Brain microvascular endothelial cell (primary cell): ENCODE measurements at regions not wholly inside any gene's neighbourhood (a gene's known extent, or its start where the extent isn't known, plus 50 kb on each side); places are given as distances from the start of the nearest gene placed in this dataset.
A peak's percentile ranks its signal among the peaks of the same experiment; 100 is the strongest.

Source experiments
- DNase-seq: peaks from one replicate; pipeline ENCODE4 v3.0.0-alpha.2; 2020
- H3K27ac ChIP-seq: fragments of 250-450 bp; sonication (Bioruptor Pico); 2 replicates; pipeline ENCODE4 v1.5.1; 2020; ENCODE audit warnings: mild to moderate bottlenecking, moderate library complexity
- H3K27me3 ChIP-seq: fragments of 250-450 bp; sonication (Bioruptor Pico); replicated peaks from 2 replicates; pipeline ENCODE4 v1.5.1; 2020; ENCODE audit warnings: mild to moderate bottlenecking
- H3K36me3 ChIP-seq: fragments of 250-450 bp; sonication (Bioruptor Pico); replicated peaks from 2 replicates; pipeline ENCODE4 v1.5.1; 2020; ENCODE audit warnings: mild to moderate bottlenecking
- H3K4me3 ChIP-seq: 2 replicates; pipeline ENCODE4 v1.5.1; 2011; ENCODE audit warnings: low read depth, mild to moderate bottlenecking, control low read depth, low read length, moderate library complexity
- in situ Hi-C: cut with HindIII; loops from 2 replicates; pipeline ENCODE4 v1.10.0; 2017; ENCODE audit warnings: low sequenced_read_pairs, low pct_ligation_motif_present
- TF ChIP-seq, protein P1 (sequence below): IDR thresholded peaks from 2 replicates; pipeline ENCODE4 v1.5.1; 2011; ENCODE audit warnings: low read depth, mild to moderate bottlenecking, moderate library complexity, low read length, control low read depth, inconsistent platforms; ENCODE audit errors: missing control alignments

DNA sequence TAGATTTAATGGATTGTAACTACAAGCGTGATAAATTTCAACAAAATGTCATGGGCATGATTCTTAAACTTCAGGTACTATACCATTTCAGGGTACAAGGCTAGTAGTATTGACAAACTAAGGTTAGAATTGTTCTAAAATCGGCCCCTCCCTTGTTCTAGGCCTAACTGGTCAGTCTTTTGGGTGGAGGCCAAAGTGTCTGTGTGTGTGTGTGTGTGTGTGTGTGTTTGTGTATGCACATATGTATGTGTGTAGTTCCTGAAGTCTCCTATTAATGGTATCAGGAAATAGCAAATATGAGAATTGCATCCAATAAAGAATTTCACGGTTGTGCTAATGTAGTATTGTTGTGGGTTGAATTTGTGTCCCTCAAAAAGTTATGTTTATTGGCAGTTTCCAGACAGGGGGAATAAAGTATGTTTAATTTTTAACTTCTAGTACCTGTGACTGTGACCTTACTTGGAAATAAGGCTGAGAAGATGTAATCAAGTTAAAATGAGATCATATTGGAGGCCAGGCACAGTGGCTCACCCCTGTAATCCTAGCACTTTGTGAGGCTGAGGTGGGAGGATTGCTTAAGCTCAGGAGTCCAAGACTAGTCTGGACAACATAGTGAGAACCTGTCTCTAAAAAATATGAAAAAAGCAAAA lies 119.2 kb downstream of the KLF5 start:
- no peak overlapping the region for H3K27ac ChIP-seq
- DNase-seq: no peak
- in situ Hi-C loops: no loop called here
- TF ChIP-seq, protein P1, sequence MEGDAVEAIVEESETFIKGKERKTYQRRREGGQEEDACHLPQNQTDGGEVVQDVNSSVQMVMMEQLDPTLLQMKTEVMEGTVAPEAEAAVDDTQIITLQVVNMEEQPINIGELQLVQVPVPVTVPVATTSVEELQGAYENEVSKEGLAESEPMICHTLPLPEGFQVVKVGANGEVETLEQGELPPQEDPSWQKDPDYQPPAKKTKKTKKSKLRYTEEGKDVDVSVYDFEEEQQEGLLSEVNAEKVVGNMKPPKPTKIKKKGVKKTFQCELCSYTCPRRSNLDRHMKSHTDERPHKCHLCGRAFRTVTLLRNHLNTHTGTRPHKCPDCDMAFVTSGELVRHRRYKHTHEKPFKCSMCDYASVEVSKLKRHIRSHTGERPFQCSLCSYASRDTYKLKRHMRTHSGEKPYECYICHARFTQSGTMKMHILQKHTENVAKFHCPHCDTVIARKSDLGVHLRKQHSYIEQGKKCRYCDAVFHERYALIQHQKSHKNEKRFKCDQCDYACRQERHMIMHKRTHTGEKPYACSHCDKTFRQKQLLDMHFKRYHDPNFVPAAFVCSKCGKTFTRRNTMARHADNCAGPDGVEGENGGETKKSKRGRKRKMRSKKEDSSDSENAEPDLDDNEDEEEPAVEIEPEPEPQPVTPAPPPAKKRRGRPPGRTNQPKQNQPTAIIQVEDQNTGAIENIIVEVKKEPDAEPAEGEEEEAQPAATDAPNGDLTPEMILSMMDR: no peak
- no peak overlapping the region for H3K4me3 ChIP-seq
- no peaks in the 10 kb centered on the region for H3K27me3 ChIP-seq
- H3K36me3 ChIP-seq: no peaks in the 10 kb centered on the region

DNA sequence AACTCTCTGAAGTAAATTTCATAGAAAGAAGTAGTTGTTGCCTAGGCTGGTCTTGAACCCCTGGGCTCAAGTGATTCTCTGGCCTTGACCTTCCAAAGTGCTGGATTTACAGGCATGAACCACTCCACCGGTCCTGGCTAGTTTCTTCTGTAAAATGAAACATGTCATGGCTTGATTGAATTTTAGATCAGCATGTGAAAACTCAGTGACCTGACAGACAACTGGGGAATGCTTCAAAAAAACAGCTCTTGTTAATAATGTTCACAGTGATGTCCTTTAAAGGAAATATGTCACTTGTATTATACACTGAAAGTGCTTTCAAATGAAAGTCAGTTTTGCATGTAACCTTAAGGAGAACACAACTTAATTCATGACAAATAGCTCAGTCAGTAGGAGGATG lies 118.2 kb downstream of the KLF5 start:
- Histone ChIP-seq H3K27ac (no peak overlapping the region), H3K36me3 (no peaks in the 10 kb centered on the region), H3K27me3 (no peaks in the 10 kb centered on the region), H3K4me3 (no peak overlapping the region)
- in situ Hi-C loops: no loop called here
- DNase-seq: no peak
- TF ChIP-seq, protein P1: no peak

DNA sequence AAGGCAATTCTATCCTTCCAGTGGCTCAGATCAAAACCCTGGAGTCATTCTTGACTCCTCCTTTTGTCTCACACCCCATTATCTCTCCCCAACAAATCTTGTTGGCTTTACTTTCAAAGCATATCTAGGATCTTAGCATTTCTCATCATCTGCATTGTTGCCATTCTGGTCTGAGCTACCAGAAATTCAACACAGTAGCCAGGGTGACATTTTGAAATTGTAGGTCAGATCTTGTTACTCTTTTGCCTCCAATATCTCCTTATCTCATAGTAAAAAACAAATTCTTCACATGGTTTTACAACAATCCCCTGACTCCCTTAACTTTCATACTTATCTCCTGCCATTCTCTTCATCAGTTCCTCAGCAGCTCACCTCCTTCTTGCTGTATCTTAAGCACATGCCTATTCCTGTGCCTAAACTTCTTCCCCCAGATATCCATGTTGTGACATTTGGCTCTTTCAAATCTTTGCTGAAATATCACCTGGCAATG lies 115.8 kb downstream of the KLF5 start:
- no peak overlapping the region for H3K4me3 ChIP-seq
- in situ Hi-C loops: no loop called here
- no peak overlapping the region for H3K27ac ChIP-seq
- H3K27me3 ChIP-seq: no peaks in the 10 kb centered on the region
- no peaks in the 10 kb centered on the region for H3K36me3 ChIP-seq
- DNase-seq: no peak
- TF ChIP-seq, protein P1: no peak

DNA sequence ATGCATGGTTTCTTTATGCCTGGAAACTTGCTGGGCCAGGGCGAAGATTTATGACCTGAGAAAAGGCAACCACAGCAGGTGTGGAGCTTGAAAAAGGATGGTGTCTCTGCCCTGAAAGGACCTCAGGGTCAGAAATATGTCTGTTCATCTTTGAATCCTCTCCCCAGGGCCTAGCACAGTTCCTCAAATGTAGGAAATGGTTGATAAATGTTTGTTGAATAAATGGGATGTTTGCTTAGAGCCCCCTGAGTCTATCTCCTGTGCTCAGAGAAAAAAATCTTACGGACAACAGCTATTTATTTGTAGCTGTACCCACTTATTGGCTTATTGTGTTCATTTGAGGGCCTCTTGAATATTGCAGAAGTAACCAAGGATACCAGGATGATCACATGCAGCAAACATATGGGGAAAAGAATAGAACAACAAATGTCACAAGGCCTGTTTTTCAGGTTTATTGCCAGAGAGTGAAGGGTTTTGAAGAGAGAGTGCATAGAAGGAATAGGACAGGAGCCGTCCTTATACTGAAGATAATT lies 114.5 kb downstream of the KLF5 start:
- H3K36me3 ChIP-seq: no peaks in the 10 kb centered on the region
- H3K27ac ChIP-seq: no peak overlapping the region
- H3K27me3 ChIP-seq: no peaks in the 10 kb centered on the region
- no peak overlapping the region for H3K4me3 ChIP-seq
- TF ChIP-seq, protein P1: no peak
- no peak for DNase-seq
- in situ Hi-C loops: no loop called here

DNA sequence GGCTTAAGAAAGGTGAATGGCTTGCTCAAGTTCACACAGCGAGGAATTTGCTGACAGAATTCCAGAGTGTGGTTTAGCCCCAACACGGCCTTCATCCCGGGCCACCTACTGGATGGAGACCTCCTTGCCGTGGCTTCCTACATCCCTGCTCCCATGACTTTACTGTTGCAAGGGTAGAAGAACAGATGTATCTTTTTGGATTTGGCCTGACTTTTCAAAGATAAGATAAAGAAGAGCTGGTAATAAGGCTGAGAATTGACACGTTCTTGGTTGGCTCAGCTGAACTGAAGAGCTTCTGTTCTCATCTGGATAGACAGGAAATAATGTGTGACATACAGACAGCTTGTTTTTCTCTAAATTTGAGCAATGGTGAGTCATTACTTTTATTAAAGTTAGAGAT lies 113.1 kb downstream of the KLF5 start:
- peak; percentile 14 for DNase-seq
- in situ Hi-C loops: no loop called here
- H3K27ac ChIP-seq: no peak overlapping the region
- no peaks in the 10 kb centered on the region for H3K27me3 ChIP-seq
- H3K4me3 ChIP-seq: no peak overlapping the region
- H3K36me3 ChIP-seq: no peaks in the 10 kb centered on the region
- TF ChIP-seq, protein P1: peak; percentile 43

DNA sequence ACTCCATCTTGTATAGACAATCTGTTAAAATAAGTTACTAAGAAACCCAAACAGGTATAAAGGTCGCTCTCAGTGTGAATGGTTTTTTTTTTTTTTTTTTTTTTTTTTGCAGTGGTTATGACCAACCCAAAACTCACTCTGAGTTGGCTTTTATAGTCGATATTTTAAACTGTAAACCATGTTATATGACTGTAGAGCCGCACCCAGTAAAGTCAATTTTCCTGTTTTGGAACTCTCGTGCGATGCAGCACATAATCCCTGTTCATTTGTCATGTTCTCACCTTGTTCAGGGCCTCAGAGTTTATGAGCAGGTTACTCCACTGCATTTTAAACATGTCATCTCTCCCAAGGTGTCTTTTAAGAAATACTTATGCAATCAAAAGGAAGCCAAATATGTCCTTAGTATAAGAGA lies 112.5 kb downstream of the KLF5 start:
- no peaks in the 10 kb centered on the region for H3K36me3 ChIP-seq
- H3K4me3 ChIP-seq: no peak overlapping the region
- in situ Hi-C loops: no loop called here
- no peak overlapping the region for H3K27ac ChIP-seq
- H3K27me3 ChIP-seq: no peaks in the 10 kb centered on the region
- no peak for DNase-seq
- TF ChIP-seq, protein P1: no peak
